ENCODE measurements at regions not wholly inside any gene's neighbourhood (a gene's known extent, or its start where the extent isn't known, plus 50 kb on each side); places are given as distances from the start of the nearest gene placed in this dataset.

GRCh38 chr1:172776071-172776470 lies 117.2 kb downstream of the FASLG start:
- Histone ChIP-seq H3K36me3 (no peaks in the 10 kb centered on the region), H3K4me3 (no peak overlapping the region), H3K27me3 (ENCODE audit: low read depth) (no peaks in the 10 kb centered on the region), H3K9me3 (replicated peaks) (no peaks in the 10 kb centered on the region), H3K4me1 (peaks cover 6% of the 10 kb centered on the region), H3K27ac (replicated peaks) (no peak overlapping the region)
- TF ChIP-seq CTCF (IDR thresholded peaks at IDR 0.05; ENCODE audit: borderline replicate concordance), result no peak
- intact Hi-C loops (cut with micrococcal nuclease), result no loop called here
- no peak for DNase-seq

GRCh38 chr1:172777767-172778166 lies 118.9 kb downstream of the FASLG start:
- H3K36me3 ChIP-seq, result no peaks in the 10 kb centered on the region
- H3K4me1 ChIP-seq, result peaks cover 6% of the 10 kb centered on the region
- no peaks in the 10 kb centered on the region for H3K27me3 ChIP-seq (ENCODE audit: low read depth)
- intact Hi-C loops (cut with micrococcal nuclease), result no loop called here
- DNase-seq, result no peak
- H3K4me3 ChIP-seq, result no peak overlapping the region
- no peak overlapping the region for H3K27ac ChIP-seq (replicated peaks)
- peaks cover 10% of the 10 kb centered on the region for H3K9me3 ChIP-seq (replicated peaks)
- no peak for TF ChIP-seq CTCF (IDR thresholded peaks at IDR 0.05; ENCODE audit: borderline replicate concordance)

- Histone ChIP-seq H3K27me3 (ENCODE audit: low read depth) (no peaks in the 10 kb centered on the region), H3K4me1 (peaks cover 6% of the 10 kb centered on the region), H3K9me3 (replicated peaks) (peaks cover 19% of the 10 kb centered on the region), H3K4me3 (no peak overlapping the region), H3K36me3 (no peaks in the 10 kb centered on the region), H3K27ac (replicated peaks) (no peak overlapping the region)
- intact Hi-C loops (cut with micrococcal nuclease), result no loop called here
- no peak for TF ChIP-seq CTCF (IDR thresholded peaks at IDR 0.05; ENCODE audit: borderline replicate concordance)
- DNase-seq, result no peak
Measured at GRCh38 chr1:172778456-172779455, 119.9 kb downstream of the FASLG start.

GRCh38 chr1:172779491-172779890 lies 120.6 kb downstream of the FASLG start:
- Histone ChIP-seq H3K36me3 (no peaks in the 10 kb centered on the region), H3K27ac (replicated peaks) (no peak overlapping the region), H3K27me3 (ENCODE audit: low read depth) (no peaks in the 10 kb centered on the region), H3K4me1 (peaks cover 6% of the 10 kb centered on the region), H3K4me3 (no peak overlapping the region), H3K9me3 (replicated peaks) (peaks cover 26% of the 10 kb centered on the region)
- no peak for DNase-seq
- TF ChIP-seq CTCF (IDR thresholded peaks at IDR 0.05; ENCODE audit: borderline replicate concordance), result no peak
- intact Hi-C loops (cut with micrococcal nuclease), result no loop called here

GRCh38 chr1:172781513-172782140 lies 122.7 kb downstream of the FASLG start:
- intact Hi-C loops (cut with micrococcal nuclease), result no loop called here
- no peaks in the 10 kb centered on the region for H3K4me1 ChIP-seq
- no peaks in the 10 kb centered on the region for H3K27me3 ChIP-seq (ENCODE audit: low read depth)
- H3K36me3 ChIP-seq, result no peaks in the 10 kb centered on the region
- peaks cover 26% of the 10 kb centered on the region for H3K9me3 ChIP-seq (replicated peaks)
- no peak overlapping the region for H3K27ac ChIP-seq (replicated peaks)
- TF ChIP-seq CTCF (IDR thresholded peaks at IDR 0.05; ENCODE audit: borderline replicate concordance), result no peak
- no peak overlapping the region for H3K4me3 ChIP-seq
- no peak for DNase-seq

Data from left ventricle myocardium inferior (tissue), 1 donor.